GM18873 (cell line): ENCODE measurements at regions not wholly inside any gene's neighbourhood (a gene's known extent, or its start where the extent isn't known, plus 50 kb on each side); places are given as distances from the start of the nearest gene placed in this dataset.

ENCODE experiments used
- ATAC-seq: cut with Tn5 transposase; IDR thresholded peaks from one replicate; pipeline ENCODE4 v1.9.1; 2021; ENCODE audit warnings: mild to moderate bottlenecking, moderate library complexity, moderate number of reproducible peaks; ENCODE audit not compliant: unreplicated experiment, low FRiP score

GRCh38 chr14:34034447-34035176, 83.7 kb upstream of the EGLN3 start:
- ATAC-seq: no peak

- ATAC-seq: no peak
Measured at GRCh38 chr14:34032720-34033119, 81.8 kb upstream of the EGLN3 start.

- ATAC-seq: no peak
Measured at GRCh38 chr14:34030864-34031263, 80.0 kb upstream of the EGLN3 start.

DNA sequence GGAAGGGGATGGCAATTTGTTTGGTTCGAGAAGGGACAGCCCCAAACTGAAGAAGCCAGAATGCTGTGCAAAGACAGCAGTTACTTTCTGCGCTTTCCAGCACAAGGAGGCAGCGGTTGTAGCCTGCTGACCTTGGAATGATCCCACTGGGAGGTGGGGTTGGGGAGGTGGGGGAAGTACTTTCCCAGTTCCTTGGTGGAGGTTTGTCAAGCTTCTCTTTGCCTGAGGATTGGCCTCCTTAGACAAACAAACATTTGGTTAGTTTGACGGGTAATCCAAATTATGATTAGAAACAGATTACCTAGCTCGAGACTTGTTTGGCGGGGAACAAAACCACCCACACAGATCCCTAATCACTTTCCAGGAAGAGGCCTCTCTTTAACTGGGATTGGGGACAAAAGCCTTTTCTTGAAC, 79.1 kb upstream of the EGLN3 start:
- no peak for ATAC-seq

DNA sequence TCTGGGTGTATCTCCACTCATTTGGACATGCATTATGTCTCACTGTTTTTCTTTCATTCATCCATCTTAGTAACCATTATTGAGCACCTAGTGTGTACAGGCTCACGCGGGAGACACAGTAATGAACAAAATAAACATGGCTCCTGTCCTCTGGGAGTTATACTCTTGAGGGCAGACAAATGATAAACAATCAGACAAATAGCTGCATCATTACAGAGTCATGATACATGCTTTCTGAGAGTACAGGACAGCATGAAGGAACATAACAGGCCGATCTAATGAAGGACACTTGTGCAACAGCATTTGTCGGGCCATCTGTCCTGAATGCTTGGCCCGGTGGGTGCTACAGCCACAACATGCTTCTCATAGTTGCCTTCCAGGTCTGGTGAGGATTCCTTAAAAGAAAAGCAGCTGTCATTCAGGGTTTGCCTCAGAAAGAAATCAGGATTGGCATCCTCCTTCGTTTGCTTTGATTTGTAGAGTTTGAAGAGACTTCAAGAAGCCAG, 77.2 kb upstream of the EGLN3 start:
- no peak for ATAC-seq

- no peak for ATAC-seq
Measured at GRCh38 chr14:34027130-34027989, 76.5 kb upstream of the EGLN3 start.

GRCh38 chr14:34025325-34026017, 74.6 kb upstream of the EGLN3 start:
- ATAC-seq: no peak

DNA sequence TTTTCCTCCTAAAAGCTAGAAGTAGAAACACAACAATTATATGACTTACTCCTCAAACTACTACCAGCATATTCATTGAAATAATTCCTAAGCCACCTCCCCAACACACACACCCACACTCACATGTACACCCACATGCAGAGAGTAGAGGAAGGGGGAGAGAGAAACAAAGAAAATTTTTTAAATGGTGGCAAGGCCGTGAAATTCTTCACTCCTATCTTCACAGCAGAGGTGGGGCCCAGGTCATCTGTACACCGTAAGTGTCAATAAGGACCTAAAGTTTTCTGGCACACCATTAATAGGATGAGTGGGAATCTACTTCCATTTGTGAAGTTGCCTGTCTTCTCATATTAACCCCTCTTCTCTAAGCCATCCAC, 73.9 kb upstream of the EGLN3 start:
- ATAC-seq: no peak

DNA sequence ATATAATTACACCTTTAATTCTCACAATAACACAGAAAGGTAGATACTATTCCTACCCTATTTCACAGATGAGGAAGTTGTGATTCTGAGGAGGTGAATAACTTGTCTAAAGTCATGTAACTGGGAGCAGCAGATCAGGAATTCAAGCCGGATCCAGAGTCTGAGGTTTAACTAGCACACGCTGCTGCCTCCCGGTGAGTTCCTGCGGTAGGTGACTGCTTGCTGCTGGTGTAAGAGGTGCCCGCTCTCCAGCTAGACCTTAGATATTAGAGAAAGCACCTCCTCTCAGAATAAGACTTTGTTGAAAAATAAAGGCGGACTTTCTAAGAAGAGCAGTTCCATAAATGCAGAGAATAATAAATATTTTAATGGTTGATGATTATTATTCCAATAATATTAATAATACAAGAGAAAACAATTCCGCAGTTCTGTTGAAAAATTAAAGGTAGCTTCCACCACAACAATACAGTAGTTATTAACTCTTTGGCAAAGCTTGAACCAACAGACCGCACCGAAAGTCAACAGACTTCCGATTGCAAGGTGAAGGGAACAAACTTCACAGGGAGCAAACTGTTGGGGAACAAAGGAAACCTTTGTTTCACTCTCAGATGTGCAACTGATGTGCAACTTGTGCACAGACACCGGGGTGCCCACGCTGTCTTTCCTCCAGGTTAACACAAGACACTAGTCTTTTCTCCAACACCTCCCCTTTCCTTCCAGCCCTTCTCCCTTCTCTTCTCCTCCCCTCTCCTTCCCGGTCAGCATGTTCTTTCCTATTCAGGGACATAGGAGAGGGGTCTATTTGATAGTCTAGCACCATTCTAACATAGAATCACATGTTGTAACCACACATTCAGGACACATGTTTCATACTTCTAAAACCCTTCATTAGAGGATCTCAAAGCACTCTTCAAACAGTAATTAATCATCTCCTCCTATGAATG, 73.2 kb upstream of the EGLN3 start:
- no peak for ATAC-seq

- ATAC-seq: no peak
Measured at GRCh38 chr14:34021096-34021495, 70.2 kb upstream of the EGLN3 start.

- no peak for ATAC-seq
Measured at GRCh38 chr14:34020014-34020413, 69.1 kb upstream of the EGLN3 start.

DNA sequence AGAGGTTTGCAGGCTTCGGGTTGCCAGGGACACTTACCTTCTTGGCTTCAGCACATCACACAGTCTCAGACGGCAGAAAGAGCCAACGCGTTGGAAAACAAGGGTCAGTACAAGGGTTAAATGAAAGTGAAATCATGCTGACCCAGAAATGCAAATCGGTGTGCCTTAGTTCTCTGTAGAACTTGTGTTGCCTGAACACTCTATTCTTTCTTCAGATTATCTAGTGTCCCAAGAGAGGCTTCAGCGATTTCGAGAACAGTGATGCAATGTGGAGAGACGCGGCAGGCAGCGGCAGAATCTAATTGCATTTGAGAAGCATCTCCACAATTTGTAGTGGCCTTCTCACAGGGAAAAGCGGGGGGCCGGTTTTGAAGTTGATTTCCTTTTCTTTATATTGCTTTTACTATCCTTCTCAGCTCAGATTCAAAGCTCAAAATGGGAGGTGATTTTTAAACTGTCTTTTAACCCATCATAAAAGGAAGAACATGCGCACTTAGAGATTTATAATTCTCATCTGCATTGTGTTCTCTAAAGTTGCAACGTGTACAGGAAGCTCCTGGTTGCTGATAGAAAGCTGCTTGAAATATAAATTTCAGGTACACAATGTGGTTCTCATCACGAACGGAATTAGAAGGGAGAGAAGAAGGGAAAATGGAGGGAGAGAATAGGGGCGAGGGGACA, 67.8 kb upstream of the EGLN3 start:
- ATAC-seq: no peak

DNA sequence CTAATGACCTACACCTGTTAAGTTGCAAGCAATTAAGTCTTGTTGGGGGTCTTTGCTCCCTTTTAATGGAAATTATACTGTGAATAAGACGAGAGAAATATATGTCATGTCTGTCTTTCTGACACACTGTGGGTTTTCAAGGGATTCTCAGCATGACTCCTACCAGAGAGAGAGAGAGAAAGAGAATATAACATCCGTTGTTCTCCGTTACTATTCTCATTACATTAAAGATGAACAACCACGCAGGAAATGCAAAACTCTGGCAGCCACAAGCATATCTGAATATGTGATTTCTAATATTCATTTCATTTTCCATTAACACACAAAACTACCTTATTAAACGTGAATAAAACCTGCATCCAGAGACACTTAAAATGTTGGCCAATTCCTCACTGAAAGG, 67.3 kb upstream of the EGLN3 start:
- ATAC-seq: no peak

- no peak for ATAC-seq
Measured at GRCh38 chr14:34015383-34015782, 64.5 kb upstream of the EGLN3 start.

DNA sequence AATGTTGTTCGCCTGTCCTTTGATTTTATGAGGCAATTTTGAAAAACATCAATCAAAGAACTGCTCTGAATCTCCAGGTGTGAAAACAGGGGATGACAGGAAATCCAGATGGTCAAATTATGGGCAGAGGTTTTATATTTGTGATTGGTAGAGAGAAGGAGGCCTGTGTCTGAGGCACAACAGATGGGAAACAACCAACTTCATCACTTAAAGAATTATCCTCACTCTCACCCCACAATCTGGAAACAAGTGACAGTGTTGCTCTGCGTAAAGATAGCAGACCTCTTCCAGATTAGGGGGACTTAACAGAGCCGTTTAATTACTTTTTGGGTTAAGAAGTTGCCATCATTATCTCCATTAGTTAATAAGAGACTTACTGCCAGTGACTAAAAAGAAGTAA, 64.1 kb upstream of the EGLN3 start:
- ATAC-seq: no peak

DNA sequence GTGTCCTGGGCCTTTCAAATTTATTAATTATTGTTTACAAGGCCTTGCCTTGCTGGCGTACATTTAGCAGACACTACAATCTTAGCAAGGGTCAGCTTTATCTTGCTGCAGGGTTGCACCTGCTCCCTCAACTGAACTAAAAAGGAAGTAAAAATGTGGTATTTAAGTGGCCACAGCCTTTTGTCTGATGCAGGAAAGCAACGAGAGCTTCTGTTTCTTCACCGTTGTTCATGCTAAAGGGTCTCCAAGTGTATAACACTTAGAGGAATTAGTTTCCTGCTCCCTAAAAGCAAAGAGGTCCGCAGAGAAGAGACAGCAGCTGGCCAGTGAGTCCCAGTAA, 62.8 kb upstream of the EGLN3 start:
- ATAC-seq: peak; percentile 80

DNA sequence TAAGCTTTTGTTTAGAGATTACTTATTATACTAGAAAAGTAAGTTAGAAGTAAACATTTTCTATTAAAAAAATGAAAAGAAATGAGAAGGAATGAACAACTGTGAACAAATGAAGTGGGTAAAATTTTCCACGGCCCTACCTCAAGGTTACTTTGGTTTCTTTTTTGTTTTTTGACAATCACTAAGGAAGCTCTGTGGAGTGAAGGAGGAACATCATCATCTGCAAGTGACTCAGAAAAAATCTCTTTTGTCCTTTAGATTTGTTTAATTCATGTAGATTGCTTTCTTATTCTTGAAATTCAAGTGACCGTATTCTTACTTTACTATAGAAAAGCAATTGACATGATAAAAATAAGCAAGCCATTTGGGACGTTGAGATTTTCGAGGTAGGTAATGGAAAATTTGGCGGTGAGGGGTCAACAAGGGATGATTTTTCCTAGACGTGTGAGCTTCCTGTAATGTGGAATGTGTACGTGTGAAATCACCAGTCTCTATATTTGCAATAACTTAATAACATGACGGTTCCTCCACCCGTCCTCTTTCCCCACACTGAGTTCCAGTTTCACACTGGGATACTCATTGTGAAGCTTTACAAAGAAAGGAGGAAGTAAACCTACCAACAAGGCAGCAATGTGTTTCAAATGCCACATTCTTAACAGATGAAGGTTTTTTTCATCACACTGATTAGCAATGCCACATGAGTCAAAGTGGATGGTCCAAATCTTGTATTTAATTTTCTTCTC, 62.3 kb upstream of the EGLN3 start:
- ATAC-seq: peak; percentile 81

DNA sequence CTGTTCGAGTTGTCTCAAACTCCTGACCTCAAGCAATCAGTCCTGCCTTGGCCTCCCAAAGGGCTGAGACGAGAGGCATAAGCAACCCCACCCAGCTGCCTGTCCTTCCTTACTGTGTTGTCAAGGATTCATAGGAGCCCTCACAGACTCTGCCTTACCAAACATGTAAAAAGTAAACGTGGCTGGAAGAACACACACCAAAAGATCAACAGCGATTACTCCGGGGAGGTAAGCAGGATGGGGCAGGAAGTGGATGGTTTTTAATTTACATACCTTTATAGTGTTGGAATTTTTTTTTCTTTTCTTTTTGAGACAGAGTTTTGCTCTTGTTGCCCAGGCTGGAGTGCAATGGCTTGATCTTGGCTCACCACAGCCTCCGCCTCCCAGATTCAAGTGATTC, 61.5 kb upstream of the EGLN3 start:
- no peak for ATAC-seq

DNA sequence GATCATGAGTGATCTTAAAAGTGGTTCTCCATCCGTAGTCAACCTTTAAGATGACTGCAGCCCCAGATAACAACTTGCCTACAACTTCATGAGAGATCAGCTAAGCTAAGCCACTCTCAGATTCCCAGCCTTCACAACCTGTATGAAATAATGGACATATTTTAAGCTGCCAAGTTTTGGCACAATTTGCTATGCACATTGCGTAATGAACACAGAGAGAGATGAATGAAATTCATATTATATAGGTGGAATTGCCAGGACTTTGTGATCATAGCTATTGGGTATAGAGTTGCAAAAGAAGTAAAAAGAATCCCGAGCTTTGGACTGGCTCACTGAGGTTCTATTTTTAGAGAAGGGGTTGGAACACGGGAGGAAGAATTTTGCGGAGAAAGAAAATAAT, 59.1 kb upstream of the EGLN3 start:
- ATAC-seq: no peak
